ENCODE measurements at regions not wholly inside any gene's neighbourhood (a gene's known extent, or its start where the extent isn't known, plus 50 kb on each side); places are given as distances from the start of the nearest gene placed in this dataset.
"Not testable (repeated sequence)": the region's sequence is repeated elsewhere in the genome, so short reads cannot be mapped to it uniquely, and the experiment has no call there.

DNA sequence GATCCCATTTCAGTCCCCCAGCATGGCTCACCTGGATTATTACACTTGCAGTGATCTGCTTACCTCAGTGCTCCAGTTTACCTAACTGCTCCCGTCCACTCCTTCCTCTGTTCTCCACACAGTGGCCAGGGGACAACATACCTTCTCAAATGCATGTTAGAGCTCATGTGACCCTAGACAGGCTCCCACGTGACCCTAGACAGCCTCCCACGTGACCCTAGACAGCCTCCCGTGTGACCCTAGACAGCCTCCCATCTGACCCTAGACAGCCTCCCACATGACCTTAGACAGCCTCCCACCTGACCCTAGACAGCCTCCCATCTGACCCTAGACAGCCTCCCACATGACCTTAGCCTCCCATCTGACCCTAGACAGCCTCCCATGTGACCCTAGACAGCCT lies 226.0 kb upstream of the TMEM132C start:
- DNase-seq (ENCODE audit: low read depth) = no peak

DNA sequence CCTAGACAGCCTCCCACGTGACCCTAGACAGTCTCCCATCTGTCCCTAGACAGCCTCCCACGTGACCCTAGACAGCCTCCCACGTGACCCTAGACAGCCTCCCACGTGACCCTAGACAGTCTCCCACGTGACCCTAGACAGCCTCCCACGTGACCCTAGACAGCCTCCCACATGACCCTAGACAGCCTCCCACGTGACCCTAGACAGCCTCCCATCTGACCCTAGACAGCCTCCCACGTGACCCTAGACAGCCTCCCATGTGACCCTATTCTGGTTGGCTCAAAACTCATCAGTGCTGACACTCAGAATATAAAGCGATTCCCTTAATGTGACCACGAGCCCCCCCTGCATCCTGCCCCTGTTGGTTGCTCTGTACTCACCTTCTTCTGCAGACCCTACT lies 224.7 kb upstream of the TMEM132C start:
- DNase-seq (ENCODE audit: low read depth) = not testable (repeated sequence)

DNA sequence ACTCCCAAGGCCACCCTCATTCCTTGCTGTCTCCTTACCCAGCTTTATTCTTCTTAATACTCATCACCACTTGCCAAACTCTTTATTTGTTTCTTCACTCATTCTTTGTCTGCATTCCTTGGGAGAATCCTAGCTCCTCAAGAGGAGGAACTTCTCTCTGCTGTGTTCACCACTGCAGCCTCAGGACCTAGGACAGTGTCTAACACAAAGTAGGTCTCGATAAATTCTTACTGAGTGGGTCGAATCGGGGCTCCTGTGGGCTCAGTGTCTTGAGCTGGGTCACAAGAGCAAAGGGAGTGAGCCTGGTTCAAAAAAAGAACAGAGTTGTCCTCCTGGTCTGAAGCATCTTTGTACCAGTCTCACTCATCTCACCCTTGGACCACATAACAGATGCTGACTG lies 224.1 kb upstream of the TMEM132C start:
- DNase-seq (ENCODE audit: low read depth) = no peak

DNA sequence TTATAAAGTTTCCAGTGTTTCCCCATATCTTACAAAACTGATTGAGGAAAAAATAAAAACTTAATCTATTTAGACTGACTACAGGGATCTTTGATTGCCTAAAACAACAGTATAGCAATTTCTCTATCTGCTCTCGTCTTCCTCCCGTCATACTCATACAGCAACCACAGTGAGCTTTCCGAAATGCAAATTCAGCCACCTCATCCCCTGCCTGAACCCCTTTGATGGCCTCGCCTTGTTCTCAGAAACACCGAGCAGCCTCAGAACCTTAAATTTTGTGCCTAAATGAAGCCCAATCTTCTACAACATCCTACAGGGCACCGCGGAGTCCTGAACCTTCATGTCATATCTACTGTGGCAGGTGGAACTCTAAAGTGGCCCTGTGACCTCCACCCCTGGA lies 223.7 kb upstream of the TMEM132C start:
- DNase-seq (ENCODE audit: low read depth) = no peak

DNA sequence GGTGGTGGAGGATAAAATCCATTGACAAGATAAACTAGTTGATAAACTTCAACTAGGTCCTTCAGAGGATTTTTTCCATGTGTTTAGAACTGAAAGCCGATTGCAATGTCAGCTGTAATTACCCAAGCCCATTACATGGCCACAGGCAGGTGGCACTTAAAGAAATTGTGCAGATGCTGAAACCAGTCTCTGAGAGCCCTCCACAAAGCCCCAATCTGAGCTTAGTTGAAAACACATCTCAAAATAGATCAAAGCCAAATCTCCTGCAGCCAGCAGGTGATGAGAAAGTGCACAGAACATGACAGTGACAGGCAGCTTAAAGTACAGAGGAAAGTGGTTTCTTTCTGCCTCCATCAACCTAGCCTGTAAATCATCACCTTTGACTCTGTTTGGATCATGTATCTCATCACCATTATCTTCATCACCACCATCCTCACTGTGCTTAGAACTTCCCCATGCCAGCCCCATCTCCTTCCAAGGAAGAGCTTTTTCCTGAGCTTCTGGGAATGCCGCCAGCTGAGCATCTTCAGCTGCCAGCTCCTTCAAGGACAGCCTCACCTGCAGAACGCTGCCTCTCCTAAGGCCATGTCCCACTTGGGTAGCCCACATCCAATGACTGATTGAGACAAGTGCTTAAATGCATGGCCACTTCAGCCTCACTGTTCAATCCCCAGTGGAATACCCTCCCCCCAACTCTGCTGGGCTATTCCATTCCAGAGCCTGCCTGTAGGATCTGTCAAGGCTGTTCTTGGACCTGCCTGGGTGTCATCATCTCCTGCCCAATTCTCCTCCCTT lies 219.5 kb upstream of the TMEM132C start:
- DNase-seq (ENCODE audit: low read depth) = no peak

DNA sequence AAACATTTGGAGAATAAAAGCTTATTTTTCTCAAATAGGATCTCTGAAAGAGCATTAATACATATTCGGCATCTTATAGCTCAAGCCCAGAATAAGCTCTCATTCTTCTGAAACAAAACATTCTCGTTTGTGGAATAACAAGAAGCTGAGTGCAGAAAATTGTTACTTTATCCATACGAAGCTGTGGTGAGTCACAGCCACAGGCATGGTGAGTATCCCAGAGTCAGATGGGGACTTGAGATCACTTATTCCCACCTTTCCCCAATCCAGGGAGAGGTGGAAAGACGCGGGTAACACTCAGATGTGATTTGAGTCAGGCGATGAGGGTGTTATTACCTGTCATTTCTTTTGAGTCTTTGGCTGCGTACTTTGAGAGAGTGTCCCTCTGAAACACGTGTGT lies 214.6 kb upstream of the TMEM132C start:
- DNase-seq (ENCODE audit: low read depth) = no peak

DNA sequence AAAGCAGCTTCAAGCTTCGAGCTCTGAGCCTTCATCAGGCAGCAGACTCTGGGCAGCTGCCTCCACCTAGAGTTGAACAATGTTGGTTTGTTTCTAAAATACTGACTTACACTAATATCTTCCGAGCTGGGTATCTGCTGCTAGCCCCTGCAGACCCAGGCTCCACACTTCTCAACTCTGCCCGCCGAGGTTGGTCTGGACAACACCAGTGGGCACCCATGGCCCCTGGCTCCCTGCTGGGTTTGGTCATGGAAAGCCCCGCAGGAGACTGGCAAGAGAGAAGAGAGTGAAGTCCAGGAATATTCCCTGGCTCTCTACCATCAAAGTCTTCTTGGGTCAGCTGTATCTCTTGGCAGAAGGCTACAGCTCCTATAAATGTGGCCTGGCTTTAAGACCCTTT lies 214.2 kb upstream of the TMEM132C start:
- no peak for DNase-seq (ENCODE audit: low read depth)

DNA sequence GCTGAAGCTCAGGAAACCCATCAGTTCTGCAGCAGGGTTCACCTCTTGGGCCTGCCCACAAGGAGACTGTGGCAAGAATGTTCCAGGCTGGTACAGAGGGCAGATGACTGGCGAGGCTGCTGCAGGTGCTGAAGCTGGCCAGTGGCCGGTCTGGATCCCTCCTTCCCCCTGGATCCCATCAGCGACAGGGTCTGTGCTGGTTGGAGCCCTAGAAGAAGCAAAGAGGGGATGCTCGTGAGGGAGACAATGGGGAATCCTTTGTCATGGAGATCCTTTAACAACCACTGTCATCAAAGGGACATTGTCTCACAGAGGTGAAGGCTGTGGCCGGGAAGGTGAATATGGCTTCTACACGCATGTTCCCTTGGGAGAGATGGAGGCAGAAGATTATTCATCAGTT lies 211.4 kb upstream of the TMEM132C start:
- no peak for DNase-seq (ENCODE audit: low read depth)

DNA sequence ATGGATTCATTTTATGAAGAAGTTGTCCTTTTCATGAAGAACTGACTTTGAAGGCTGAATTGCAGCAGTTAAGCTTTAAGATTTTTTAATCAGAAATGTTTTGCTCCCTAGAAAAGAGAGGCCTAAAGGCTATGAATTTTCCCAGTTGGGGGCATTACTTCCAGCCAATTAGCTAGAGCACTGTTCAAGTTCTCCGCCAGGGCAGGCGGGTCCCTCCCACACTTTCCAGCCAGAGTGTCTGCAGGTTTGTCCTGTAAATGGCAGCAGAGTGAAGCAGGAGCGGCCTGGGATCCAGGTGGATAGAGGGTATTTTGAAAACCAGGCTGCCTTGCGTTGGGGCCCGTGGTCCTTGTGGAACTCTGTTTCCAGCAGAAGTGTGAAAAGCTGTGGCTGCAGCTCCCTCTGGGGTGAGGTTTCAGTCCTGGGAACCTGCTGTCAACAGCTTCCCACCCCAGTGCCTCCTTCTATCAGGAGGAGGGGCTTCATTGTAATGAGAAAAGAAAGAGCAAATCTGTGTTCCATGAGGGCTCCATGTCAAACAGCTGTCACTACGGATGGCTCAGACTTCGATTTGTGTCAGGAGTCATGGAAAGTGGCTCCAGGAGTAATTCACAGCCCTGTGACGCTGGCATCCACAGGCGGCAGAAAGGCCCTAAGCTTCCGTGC lies 210.7 kb upstream of the TMEM132C start:
- no peak for DNase-seq (ENCODE audit: low read depth)

DNA sequence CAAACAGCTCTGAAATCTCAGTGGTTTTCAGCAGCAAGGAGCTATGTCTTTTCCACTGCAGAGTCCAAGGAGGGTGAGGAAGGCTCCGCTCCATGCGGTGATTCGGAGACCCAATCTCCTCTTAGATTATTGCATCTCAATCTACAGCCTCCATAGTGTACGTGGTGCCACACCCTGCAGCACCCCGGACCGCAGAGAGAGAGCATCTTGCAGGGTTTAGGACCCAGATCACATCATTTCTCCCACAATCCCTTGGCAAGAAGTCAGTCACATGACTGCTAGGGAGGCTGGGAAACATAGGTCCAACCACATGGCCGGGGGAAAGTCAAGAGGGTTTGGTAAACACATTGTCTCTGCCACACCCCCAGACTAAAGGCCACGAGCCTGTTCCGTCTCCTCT lies 209.4 kb upstream of the TMEM132C start:
- DNase-seq (ENCODE audit: low read depth) = no peak

DNA sequence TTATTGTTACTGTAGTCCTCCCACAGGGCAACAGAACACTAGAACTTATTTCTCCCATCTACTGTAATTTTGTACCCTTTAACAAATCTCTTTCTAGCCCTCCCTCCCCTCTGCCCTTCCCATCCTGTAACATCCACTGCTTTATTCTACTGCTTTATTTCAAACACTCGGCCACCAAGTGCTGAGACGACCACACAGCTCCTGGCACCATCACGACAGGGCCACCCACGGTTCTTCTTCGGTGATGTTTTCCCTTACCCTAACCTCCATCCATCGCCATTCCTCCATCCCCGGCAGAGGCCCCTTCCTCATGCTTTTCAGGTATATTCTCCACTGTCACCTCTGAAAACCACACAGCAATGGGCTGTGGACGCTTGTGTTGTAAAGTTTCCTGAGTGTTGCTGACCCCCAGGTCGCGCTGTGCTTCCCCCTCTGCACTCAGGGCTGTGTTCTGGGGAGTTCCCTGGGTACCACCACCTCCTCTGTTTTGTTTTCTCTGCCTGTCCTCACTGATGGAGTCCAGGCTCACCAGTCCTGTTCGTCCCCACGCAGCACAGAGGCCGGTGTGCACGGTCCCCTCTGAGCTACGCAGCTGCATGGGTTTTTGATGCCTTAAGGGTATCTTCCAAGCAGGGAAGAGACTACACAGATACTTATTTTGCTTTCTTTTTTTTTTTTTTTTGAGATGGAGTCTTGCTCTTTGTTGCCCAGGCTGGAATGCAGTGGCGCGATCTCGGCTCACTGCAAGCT lies 207.2 kb upstream of the TMEM132C start:
- DNase-seq (ENCODE audit: low read depth) = no peak

DNA sequence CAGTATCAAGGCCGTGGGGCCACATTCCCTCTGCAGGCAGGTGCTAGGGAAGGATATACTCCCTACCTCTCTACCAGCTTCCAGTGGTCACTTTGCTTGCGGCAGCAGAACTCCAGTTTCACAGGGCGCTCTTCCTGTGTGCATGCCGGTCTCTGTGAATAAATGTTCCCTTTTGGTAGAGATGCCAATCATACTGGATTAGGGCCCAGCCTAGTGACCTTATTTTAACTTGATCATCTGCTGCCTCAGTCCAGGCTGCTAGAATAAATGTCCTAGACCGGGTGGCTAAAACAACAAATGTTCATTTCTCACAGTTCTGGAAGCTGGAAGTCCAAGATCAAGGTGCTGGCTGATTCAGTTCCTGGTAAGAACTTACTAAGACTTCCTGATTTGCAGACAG lies 198.8 kb upstream of the TMEM132C start:
- no peak for DNase-seq (ENCODE audit: low read depth)

DNA sequence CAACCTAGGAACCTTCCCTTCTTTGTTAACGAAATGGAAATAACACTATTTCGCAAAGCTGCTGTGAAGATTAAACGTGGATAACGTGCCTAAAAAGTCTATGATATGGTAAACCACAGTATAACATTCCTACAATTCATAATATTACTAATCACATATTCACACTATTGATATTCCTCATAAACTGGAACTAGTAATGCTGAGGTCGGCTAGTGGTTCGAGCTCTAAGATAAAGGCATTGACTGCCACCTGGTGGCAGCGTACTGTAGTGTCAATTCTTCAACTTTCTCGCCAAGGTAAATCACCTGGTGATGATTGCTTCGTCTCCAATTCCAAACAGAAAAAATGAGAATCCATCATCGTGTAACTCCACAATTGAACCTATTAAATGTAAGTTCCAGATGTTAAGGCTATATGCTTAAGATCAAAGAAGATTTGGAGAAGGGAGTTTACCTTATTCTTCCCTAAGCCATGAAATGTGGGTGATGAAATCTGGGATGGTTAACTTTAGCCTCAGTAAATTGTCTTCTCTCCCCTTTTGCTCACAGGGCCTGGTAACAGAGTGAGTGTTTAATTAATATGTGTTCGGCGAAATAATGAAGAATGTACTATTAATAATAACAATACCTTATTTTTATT lies 197.5 kb upstream of the TMEM132C start:
- DNase-seq (ENCODE audit: low read depth) = no peak

DNA sequence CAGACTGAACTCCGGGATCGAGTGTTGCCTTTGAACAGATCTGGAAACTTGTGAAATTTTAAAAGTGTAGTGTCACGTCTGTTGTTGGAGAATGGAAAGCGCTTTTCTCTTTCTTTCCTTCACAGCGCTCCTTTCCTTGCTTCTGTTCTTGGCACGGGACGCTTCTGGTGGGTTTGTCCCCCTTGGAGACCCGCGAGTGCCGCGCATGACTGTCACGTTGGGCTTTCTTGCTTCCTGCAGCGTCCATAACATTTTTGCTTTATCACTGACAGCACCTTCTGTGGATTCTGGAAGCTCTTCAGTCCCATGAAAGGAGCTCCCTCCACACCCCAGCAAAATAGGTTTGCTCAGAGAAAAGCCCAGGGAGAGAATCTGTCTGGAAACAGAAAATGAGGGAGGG lies 193.0 kb upstream of the TMEM132C start:
- DNase-seq (ENCODE audit: low read depth) = no peak

DNA sequence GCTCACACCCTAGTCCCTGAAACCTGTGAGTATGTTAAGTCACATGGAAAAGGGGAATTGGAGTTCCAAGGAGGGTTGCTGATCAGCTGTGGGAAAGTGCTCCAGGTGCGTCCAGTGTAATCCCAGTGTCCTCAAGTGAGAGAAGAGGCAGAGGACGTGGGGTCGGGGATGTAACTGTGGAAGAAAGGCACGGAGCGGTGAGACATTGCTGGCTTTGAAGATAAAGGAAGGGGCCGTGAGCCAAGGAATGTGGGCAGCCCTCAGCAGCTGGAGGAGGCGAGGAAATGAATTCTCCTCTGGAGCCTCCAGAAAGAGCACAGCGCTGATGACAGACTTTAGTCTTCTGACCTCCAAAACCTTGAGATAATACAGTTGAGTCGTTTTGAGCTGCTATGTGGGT lies 191.6 kb upstream of the TMEM132C start:
- DNase-seq (ENCODE audit: low read depth) = no peak

DNA sequence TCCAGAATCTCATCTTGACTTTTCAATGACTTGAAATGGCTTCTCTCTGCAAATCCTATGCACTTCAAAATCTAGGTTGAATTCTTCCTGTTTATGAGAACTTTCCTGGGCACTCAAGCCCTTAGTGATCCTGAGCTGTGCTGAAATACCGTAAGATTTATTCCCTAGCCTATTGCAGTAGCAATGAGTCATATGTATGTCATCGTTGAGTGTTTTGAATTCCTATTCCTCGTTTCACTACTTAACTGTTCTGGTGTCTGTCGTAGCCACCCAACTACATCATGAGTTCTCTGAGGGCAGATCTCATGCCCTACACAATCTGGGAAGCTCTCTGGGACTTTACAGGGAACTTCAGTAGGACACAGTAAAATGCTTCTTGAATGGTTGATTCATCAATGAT lies 190.8 kb upstream of the TMEM132C start:
- no peak for DNase-seq (ENCODE audit: low read depth)

DNA sequence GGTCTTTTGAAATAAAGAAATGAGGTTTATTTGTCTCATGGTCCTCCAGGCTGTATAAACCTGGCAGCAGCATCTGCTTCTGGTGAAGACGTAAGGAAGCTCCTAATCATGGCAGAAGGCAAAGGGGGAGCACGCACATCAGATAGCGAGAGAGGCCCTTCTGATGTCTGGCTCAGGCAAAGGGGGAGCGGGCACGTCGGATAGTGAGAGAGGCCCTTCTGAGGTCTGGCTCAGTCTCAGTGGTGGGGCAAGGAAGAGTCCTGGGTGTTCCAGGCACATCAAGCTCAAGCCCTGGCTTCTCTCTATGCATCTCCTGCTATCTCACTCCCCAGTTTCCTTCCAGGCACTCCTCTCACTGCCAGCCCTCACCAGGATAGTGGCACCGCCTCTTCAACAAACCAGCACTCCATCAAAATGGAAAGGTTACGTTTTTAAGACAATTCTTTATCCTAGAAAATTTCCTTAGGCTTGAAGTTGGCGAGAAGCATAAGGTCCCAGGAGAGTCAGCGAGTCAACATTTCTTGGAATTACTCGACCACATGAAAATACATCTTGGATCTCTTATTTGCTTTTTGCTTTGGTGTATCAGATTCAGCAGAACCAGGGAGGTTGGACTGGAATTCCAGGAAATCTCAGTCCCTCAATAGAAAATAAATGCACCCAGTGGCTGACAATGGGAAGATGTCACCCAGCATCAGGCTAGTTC lies 189.6 kb upstream of the TMEM132C start:
- DNase-seq (ENCODE audit: low read depth) = no peak

DNA sequence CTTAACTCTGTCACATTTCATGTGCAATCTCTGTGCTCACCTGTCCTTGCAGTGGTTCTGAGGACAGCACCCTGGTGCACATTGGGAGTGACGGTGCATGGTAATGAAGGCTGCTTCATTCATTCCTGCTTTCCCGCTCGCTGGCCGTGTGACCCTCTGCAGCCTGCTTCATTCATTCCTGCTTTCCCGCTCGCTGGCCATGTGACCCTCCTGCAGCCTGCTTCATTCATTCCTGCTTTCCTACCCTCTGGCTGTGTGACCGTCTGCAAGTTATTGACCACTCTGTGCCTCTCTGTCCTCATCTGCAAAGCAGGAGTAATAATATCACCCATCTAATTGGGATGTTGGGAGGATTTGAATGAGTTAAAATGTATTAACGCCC lies 189.1 kb upstream of the TMEM132C start:
- DNase-seq (ENCODE audit: low read depth) = no peak

DNA sequence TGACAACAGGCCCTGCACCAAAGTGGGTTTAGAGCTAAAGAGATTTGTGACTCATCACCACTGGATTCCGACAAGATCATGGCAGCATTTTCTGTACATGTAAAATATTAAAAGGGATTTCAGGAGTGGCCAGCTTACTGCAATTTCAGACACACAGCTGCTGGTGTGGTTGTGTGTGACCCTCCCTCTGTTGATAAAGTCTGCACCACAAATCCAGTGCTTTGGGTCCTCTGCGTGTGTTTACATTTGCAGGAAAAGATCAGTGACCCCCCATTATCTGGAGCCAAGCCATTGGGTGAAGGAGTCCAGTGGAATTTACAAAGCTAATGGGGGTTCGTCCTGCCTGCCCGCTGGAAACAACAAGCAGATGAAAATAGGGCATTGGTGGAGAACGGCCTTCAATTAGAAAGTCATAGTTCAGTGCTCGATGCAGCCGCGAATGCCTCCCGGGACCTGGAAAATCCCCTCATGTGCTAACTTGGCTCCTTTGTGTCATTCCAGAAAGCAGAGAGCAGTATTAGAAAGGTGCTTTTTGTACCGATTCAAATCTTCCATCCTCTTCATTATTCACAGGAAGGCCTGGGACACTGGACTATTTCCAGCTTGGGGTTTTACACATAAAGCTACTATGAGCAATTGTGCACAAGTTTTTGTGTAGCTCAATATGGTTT lies 188.5 kb upstream of the TMEM132C start:
- no peak for DNase-seq (ENCODE audit: low read depth)

DNA sequence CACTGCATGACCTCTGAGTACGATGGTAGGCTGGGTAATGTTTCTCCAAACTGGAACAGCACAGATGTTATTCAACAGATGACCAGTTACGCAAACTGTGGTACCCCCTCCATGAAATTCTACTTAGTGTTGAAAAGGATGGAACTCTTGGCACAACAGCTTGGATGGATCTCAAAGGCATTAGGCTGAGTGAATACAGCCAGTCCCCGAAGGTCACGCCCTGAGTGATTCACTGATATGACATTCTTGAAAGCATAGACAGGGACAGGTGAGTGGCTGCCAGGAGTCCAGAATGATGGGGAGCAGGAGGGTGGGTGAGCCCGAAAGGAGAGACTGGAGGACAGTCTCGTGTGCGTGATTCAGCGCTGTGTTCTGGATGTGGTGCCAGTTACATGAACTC lies 187.5 kb upstream of the TMEM132C start:
- no peak for DNase-seq (ENCODE audit: low read depth)

DNA sequence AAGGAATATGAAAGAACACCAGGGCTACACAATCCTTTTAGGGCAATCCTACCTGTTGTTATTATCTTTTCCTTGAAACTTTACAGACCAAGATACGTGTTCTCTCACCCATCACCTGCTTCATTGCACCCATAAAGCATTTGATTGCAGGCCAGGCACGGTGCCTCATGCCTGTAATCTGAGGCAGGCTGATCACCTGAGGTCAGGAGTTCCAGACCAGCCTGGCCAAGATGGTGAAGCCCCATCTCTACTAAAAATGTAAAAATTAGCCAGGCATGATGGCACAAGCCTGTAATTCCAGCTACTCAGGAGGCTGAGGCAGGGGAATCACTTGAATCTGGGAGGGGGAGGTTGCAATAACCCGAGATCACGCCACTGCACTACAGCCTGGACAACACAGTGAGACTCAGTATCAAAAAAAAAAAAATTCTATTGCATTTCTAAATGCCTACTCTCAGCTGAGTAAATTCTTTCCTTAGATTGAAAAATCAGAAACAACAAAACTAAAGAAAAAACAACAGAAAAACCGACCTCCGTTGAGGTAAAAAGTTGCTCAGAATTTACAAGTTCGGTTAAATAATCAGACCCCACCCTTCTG lies 183.7 kb upstream of the TMEM132C start:
- DNase-seq (ENCODE audit: low read depth) = no peak
